GM19238 (cell line): ENCODE measurements at regions not wholly inside any gene's neighbourhood (a gene's known extent, or its start where the extent isn't known, plus 50 kb on each side); places are given as distances from the start of the nearest gene placed in this dataset.

Experiments
- DNase-seq: peaks from one replicate; pipeline ENCODE4 v3.0.0; 2011; ENCODE audit warnings: low spot score; ENCODE audit not compliant: insufficient read length

- no peak for DNase-seq
Measured at GRCh38 chr2:6722574-6722973, 143.1 kb downstream of the CMPK2 start.

- no peak for DNase-seq
Measured at GRCh38 chr2:6723865-6724604, 141.7 kb downstream of the CMPK2 start.

GRCh38 chr2:6724605-6725140, 141.0 kb downstream of the CMPK2 start:
- DNase-seq = no peak

GRCh38 chr2:6728156-6728555, 137.6 kb downstream of the CMPK2 start:
- no peak for DNase-seq

GRCh38 chr2:6730003-6730402, 135.7 kb downstream of the CMPK2 start:
- no peak for DNase-seq

- DNase-seq = no peak
Measured at GRCh38 chr2:6730649-6731532, 134.8 kb downstream of the CMPK2 start.

GRCh38 chr2:6739547-6739946, 126.2 kb downstream of the CMPK2 start:
- no peak for DNase-seq

- no peak for DNase-seq
Measured at GRCh38 chr2:6741229-6741628, 124.5 kb downstream of the CMPK2 start.

GRCh38 chr2:6744038-6744437, 121.7 kb downstream of the CMPK2 start:
- no peak for DNase-seq

- no peak for DNase-seq
Measured at GRCh38 chr2:6747433-6747832, 118.3 kb downstream of the CMPK2 start.

GRCh38 chr2:6748406-6749067, 117.2 kb downstream of the CMPK2 start:
- no peak for DNase-seq

GRCh38 chr2:6749962-6750361, 115.7 kb downstream of the CMPK2 start:
- no peak for DNase-seq

GRCh38 chr2:6750411-6751158, 115.1 kb downstream of the CMPK2 start:
- DNase-seq = no peak

GRCh38 chr2:6754419-6754818, 111.3 kb downstream of the CMPK2 start:
- DNase-seq = no peak

- DNase-seq = no peak
Measured at GRCh38 chr2:6755456-6755855, 110.3 kb downstream of the CMPK2 start.

- DNase-seq = no peak
Measured at GRCh38 chr2:6757215-6757614, 108.5 kb downstream of the CMPK2 start.

GRCh38 chr2:6759689-6760088, 106.0 kb downstream of the CMPK2 start:
- DNase-seq = no peak

- no peak for DNase-seq
Measured at GRCh38 chr2:6760132-6760531, 105.6 kb downstream of the CMPK2 start.

- DNase-seq = no peak
Measured at GRCh38 chr2:6764968-6765723, 100.6 kb downstream of the CMPK2 start.

GRCh38 chr2:6769346-6769745, 96.4 kb downstream of the CMPK2 start:
- DNase-seq = no peak
